ENCODE measurements at regions not wholly inside any gene's neighbourhood (a gene's known extent, or its start where the extent isn't known, plus 50 kb on each side); places are given as distances from the start of the nearest gene placed in this dataset.
"Not testable (repeated sequence)": the region's sequence is repeated elsewhere in the genome, so short reads cannot be mapped to it uniquely, and the experiment has no call there.

GRCh38 chr2:134052173-134052572 lies 201.7 kb upstream of the MGAT5 start:
- H3K4me1 ChIP-seq (ENCODE audit: control insufficient read depth in 2 of 3, insufficient read depth in 2 of 3, low read depth in 1 of 3, low read length in 3 of 3) = no peaks in the 10 kb centered on the region
- intact Hi-C loops (cut with DNase I) = no loop called here
- no peaks in the 10 kb centered on the region for H3K27me3 ChIP-seq (ENCODE audit: control insufficient read depth, insufficient read depth, low read length)
- no peak overlapping the region for H3K4me3 ChIP-seq (ENCODE audit: low read length in 3 of 3)
- DNase-seq = no peak
- no peaks in the 10 kb centered on the region for H3K36me3 ChIP-seq (ENCODE audit: control insufficient read depth in 2 of 3, insufficient read depth in 3 of 3, low read length in 3 of 3)
- no peaks in the 10 kb centered on the region for H3K9me3 ChIP-seq (ENCODE audit: control insufficient read depth in 2 of 3, insufficient read depth in 1 of 3, low read length in 3 of 3)
- TF ChIP-seq CTCF (IDR thresholded peaks at IDR 0.05; ENCODE audit: borderline replicate concordance, extremely low read depth, insufficient read depth) = no peak
- FAIRE-seq = no peak
- no peak overlapping the region for H3K27ac ChIP-seq (ENCODE audit: low read depth in 2 of 2, low read length in 2 of 2)
- H3K9ac ChIP-seq (ENCODE audit: low read length in 3 of 3) = no peak overlapping the region

GRCh38 chr2:134056173-134056572 lies 197.7 kb upstream of the MGAT5 start:
- FAIRE-seq = no peak
- Histone ChIP-seq H3K4me3 (ENCODE audit: low read length in 3 of 3) (no peak overlapping the region), H3K4me1 (ENCODE audit: control insufficient read depth in 2 of 3, insufficient read depth in 2 of 3, low read depth in 1 of 3, low read length in 3 of 3) (no peaks in the 10 kb centered on the region), H3K9me3 (ENCODE audit: control insufficient read depth in 2 of 3, insufficient read depth in 1 of 3, low read length in 3 of 3) (no peaks in the 10 kb centered on the region), H3K27ac (ENCODE audit: low read depth in 2 of 2, low read length in 2 of 2) (no peak overlapping the region), H3K36me3 (ENCODE audit: control insufficient read depth in 2 of 3, insufficient read depth in 3 of 3, low read length in 3 of 3) (no peaks in the 10 kb centered on the region), H3K27me3 (ENCODE audit: control insufficient read depth, insufficient read depth, low read length) (no peaks in the 10 kb centered on the region), H3K9ac (ENCODE audit: low read length in 3 of 3) (no peak overlapping the region)
- intact Hi-C loops (cut with DNase I) = no loop called here
- no peak for TF ChIP-seq CTCF (IDR thresholded peaks at IDR 0.05; ENCODE audit: borderline replicate concordance, extremely low read depth, insufficient read depth)
- DNase-seq = no peak

- FAIRE-seq; H3K27me3 ChIP-seq (ENCODE audit: control insufficient read depth, insufficient read depth, low read length); H3K4me3 ChIP-seq (ENCODE audit: low read length in 3 of 3); H3K9me3 ChIP-seq (ENCODE audit: control insufficient read depth in 2 of 3, insufficient read depth in 1 of 3, low read length in 3 of 3); H3K36me3 ChIP-seq (ENCODE audit: control insufficient read depth in 2 of 3, insufficient read depth in 3 of 3, low read length in 3 of 3); H3K4me1 ChIP-seq (ENCODE audit: control insufficient read depth in 2 of 3, insufficient read depth in 2 of 3, low read depth in 1 of 3, low read length in 3 of 3); H3K9ac ChIP-seq (ENCODE audit: low read length in 3 of 3); H3K27ac ChIP-seq (ENCODE audit: low read depth in 2 of 2, low read length in 2 of 2); intact Hi-C loops (cut with DNase I); DNase-seq: not testable (repeated sequence)
Measured at GRCh38 chr2:134061066-134061465, 192.8 kb upstream of the MGAT5 start.

- H3K4me1 ChIP-seq (ENCODE audit: control insufficient read depth in 2 of 3, insufficient read depth in 2 of 3, low read depth in 1 of 3, low read length in 3 of 3); FAIRE-seq: not testable (repeated sequence)
Measured at GRCh38 chr2:134062235-134062634, 191.6 kb upstream of the MGAT5 start.

GRCh38 chr2:134063916-134064315 lies 190.0 kb upstream of the MGAT5 start:
- H3K36me3 ChIP-seq (ENCODE audit: control insufficient read depth in 2 of 3, insufficient read depth in 3 of 3, low read length in 3 of 3); DNase-seq; H3K4me1 ChIP-seq (ENCODE audit: control insufficient read depth in 2 of 3, insufficient read depth in 2 of 3, low read depth in 1 of 3, low read length in 3 of 3); H3K9me3 ChIP-seq (ENCODE audit: control insufficient read depth in 2 of 3, insufficient read depth in 1 of 3, low read length in 3 of 3); H3K27me3 ChIP-seq (ENCODE audit: control insufficient read depth, insufficient read depth, low read length); H3K9ac ChIP-seq (ENCODE audit: low read length in 3 of 3); H3K4me3 ChIP-seq (ENCODE audit: low read length in 3 of 3); H3K27ac ChIP-seq (ENCODE audit: low read depth in 2 of 2, low read length in 2 of 2); intact Hi-C loops (cut with DNase I); FAIRE-seq: not testable (repeated sequence)

More at GRCh38 chr2:134062235-134062634, 191.6 kb upstream of the MGAT5 start:
- H3K9me3 ChIP-seq (ENCODE audit: control insufficient read depth in 2 of 3, insufficient read depth in 1 of 3, low read length in 3 of 3); DNase-seq; H3K4me3 ChIP-seq (ENCODE audit: low read length in 3 of 3); H3K27ac ChIP-seq (ENCODE audit: low read depth in 2 of 2, low read length in 2 of 2); H3K9ac ChIP-seq (ENCODE audit: low read length in 3 of 3); H3K27me3 ChIP-seq (ENCODE audit: control insufficient read depth, insufficient read depth, low read length); intact Hi-C loops (cut with DNase I); H3K36me3 ChIP-seq (ENCODE audit: control insufficient read depth in 2 of 3, insufficient read depth in 3 of 3, low read length in 3 of 3): not testable (repeated sequence)
